GM21447 (cell line): ENCODE measurements at regions not wholly inside any gene's neighbourhood (a gene's known extent, or its start where the extent isn't known, plus 50 kb on each side); places are given as distances from the start of the nearest gene placed in this dataset.

ENCODE experiments used
- ATAC-seq: cut with Tn5 transposase; IDR thresholded peaks from one replicate; pipeline ENCODE4 v1.9.1; 2021; ENCODE audit not compliant: unreplicated experiment

- ATAC-seq, result no peak
Observed at GRCh38 chr14:97180304-97181200, 383.4 kb downstream of the VRK1 start.

DNA sequence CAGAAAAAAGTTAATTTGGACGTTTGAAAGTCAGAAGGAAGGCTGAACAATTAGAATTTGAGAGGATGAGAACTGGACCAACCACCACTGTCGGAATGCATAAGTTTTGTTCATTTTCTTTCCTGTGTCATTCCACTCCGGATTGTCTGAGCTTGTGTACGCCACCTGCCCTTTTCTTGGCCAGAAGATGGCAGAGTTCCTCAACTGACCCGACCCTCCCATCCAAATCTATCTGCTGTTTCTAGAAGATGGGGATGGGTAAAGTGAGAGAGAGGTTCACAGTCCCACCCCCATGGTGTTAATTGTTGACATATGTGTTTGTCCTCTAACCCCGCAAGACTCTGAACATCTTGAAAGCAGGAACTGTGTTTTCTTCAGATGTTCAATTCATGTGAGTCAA is 388.0 kb downstream of the VRK1 start:
- ATAC-seq, result no peak

GRCh38 chr14:97187916-97188315 is 390.7 kb downstream of the VRK1 start:
- no peak for ATAC-seq

DNA sequence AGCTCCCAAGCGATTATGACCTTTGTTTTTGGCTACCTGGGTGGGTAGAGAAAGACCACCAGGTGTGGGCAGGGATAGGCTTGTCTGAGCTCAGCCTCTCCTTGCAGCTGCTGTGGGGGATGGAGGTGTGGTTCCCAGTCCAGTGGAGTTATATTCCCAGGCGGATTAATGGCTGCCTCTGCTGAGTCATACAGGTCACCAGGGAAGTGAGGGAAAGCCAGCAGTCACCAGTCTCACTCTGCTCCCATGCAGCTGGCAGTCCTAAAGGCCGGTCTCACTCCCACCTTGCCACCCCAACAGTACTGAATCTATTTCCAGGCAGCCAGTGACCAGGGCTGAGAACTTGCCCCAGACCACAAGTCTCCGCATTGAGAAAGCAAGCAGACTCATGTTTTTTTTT is 399.2 kb downstream of the VRK1 start:
- ATAC-seq, result no peak

- ATAC-seq, result no peak
Observed at GRCh38 chr14:97198813-97199212, 401.6 kb downstream of the VRK1 start.

- no peak for ATAC-seq
Observed at GRCh38 chr14:97200245-97200644, 403.1 kb downstream of the VRK1 start.

DNA sequence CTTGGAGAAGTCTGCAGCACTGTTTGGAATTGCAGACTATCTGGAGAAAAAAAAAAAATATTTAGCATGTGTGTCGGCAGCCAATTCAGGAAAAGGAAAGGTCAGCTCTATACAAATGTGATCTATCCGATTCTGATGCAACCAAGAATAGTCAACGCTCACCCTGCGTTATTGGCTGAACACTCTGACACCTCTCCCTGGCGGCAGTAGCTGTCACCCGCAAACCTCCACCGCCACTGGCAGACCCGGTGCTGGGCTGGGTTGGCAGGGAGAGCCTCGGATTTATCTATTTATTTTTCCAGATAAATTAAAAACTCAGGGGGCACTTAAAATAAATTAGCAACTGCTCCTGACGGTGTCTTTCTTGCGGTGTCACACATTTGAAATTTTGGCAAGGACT is 409.7 kb downstream of the VRK1 start:
- no peak for ATAC-seq

DNA sequence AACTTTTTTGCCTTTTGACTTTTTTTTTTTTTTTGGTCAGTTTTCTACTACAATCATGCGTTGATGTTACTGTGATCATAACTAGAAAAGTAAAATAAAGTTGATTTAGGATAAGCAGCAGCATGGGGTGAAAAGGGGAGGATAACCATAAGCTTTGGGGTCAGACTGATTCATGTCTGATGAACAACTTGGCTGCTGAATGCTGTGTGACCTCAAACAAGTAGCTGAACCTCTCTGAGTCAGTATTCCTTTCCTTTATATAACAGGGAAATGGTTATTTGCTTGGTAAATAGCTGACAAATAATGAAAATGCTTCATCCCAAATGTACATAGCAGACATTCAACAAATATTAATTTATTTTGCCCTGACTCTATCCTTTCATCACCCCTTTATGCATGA is 413.0 kb downstream of the VRK1 start:
- ATAC-seq, result no peak

- no peak for ATAC-seq
Observed at GRCh38 chr14:97212399-97212798, 415.2 kb downstream of the VRK1 start.

GRCh38 chr14:97213720-97214119 is 416.5 kb downstream of the VRK1 start:
- no peak for ATAC-seq

GRCh38 chr14:97215263-97215969 is 418.2 kb downstream of the VRK1 start:
- no peak for ATAC-seq

GRCh38 chr14:97217111-97217885 is 420.1 kb downstream of the VRK1 start:
- ATAC-seq, result no peak

- no peak for ATAC-seq
Observed at GRCh38 chr14:97218274-97218673, 421.1 kb downstream of the VRK1 start.

DNA sequence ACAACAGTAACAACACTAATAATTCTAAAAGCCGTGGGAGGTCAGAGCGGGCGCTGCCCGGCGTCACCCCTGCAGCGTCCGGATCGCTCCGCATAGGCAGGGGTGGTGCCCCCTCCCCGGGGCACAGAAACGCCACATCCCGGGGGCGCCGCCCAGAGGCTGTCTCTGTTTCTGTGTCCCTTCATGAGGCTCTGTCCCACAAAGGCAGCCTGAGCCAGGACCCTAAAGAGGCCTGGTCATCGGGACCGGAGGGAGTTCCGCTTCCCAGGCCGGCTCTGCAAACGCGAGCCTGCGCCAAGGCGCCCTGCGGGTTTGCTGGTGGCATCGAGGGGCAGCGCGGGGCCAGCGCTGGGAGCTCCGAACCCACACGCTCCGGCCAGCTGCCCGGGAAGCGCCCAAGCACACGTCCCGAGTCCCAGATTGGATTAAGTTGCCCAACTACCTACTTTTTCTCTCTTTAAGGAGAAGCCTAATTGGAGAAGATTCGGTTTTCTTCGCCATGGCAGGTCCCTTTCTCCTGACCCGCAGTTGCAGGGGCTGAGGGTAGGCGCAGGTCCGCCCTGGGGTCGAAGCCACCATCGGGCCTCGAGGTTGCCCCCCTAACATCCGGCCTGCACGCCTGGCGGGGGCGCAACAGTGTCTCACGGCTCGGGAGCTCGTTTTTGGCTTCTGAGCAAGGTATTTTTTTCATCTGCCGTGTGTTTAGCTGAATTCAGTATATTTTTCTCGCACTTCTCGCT is 421.7 kb downstream of the VRK1 start:
- no peak for ATAC-seq

GRCh38 chr14:97219431-97220017 is 422.3 kb downstream of the VRK1 start:
- no peak for ATAC-seq

DNA sequence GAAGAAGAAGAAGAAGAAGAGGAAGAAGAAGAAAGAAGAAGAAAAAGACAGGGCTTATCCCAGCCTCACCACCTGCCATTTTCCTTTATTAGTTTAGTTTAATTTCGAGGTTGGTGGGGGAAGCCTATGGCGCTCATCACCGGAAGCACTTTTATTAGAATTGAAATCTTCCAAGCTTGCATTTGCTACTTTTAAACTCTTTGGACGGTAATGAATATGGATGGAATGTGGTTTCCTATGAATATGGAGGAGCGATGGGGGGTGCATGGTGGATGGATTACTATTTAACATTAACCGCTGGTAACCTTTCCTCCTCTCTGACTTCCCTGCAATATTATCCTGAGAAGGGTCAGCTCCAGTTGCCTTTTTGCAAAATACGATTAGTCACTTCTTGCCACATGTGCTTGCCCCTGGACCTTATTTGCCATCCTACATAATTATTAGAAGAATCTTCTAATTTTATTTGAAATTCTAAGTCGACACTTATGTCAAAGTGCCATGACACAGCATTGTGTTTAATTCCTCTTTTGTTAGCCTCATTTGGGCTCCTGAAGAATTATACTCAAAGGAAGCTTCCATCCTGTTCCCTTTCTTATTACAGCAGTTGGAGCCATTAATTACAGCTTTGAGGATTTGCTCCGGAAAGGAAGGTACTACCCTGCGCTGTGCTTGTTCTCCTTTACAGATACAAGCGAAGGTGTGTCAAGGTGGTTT is 424.5 kb downstream of the VRK1 start:
- ATAC-seq, result no peak

GRCh38 chr14:97224016-97224415 is 426.8 kb downstream of the VRK1 start:
- ATAC-seq, result no peak

DNA sequence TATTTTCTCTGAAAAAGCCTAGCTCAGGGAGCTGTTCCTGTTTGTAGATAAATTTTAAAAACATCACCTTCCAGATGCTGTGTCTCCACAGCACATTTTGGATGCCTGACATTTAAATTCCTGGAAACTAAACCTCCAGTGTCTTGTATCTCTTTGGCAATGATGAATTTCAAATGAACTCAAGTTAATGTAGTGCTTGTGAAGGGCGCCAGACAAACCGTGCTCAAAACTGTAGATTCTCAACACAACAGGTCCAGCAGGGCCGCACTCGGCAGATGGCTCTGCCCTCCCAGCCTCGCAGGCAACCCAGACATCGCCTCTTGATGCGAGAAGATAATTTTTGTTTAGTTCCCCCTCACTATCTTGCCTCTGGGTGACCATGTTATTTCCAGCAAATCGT is 432.9 kb downstream of the VRK1 start:
- ATAC-seq, result no peak

DNA sequence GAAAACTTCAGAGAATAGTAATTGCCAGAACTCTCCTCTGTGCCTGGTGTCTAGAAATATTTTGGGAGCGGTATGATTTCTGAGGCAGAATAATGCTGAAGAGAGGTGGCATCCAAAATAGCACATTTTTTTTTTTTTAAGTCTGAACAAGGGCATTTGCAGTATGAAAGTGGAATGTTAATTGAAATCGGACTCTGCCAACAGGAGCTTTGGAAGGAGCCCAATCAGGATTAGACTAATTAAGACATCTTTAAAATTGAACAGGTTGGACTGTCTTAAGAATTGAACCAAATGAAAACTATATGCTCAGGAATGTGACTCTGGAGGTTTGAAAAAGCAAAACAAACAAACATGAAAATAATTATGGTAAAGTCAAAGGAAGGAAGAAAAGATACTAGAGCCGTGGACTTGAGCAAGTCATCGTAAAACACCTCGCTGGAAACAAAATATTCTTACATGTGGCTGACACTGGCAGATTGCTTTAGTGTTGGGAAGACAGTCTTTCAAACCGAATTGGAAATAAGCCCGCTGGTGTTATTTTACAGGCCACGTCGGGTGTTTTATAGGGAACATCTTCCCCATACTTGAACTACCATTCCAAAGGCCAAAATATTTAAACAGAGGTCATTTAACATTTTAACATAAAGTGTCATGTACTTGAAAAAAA is 436.3 kb downstream of the VRK1 start:
- no peak for ATAC-seq
